Mesenchymal stem cell (in vitro differentiated cells and primary cell): ENCODE measurements at regions not wholly inside any gene's neighbourhood (a gene's known extent, or its start where the extent isn't known, plus 50 kb on each side); places are given as distances from the start of the nearest gene placed in this dataset.

Experiments used
- DNase-seq: peaks from one replicate; pipeline ENCODE4 v3.0.0-alpha.2; 2013
- H2AFZ ChIP-seq: one replicate; pipeline ENCODE4 v1.6.1; 2013; ENCODE audit warnings: low read depth, mild to moderate bottlenecking, control low read depth, inconsistent platforms, low read length, moderate library complexity
- H2AK5ac ChIP-seq: 2 replicates; pipeline ENCODE4 v1.6.1; 2013; ENCODE audit warnings: low read length, moderate library complexity, mild to moderate bottlenecking, inconsistent platforms; ENCODE audit not compliant: severe bottlenecking
- H2BK120ac ChIP-seq: one replicate; pipeline ENCODE4 v1.6.1; 2013; ENCODE audit warnings: low read depth, mild to moderate bottlenecking, inconsistent platforms, low read length, moderate library complexity
- H2BK12ac ChIP-seq, 2 experiments: one replicate each; pipeline ENCODE4 v1.6.1; 2013; ENCODE audit warnings: inconsistent platforms in 2 of 2, low read length in 2 of 2, mild to moderate bottlenecking in 2 of 2, moderate library complexity in 2 of 2, control low read depth in 1 of 2
- H2BK15ac ChIP-seq: one replicate; pipeline ENCODE4 v1.6.1; 2013; ENCODE audit warnings: mild to moderate bottlenecking, low read depth, inconsistent platforms; ENCODE audit not compliant: poor library complexity, severe bottlenecking
- H2BK5ac ChIP-seq: 2 replicates; pipeline ENCODE4 v1.6.1; 2013; ENCODE audit warnings: low read depth, mild to moderate bottlenecking, low read length, control low read depth, inconsistent platforms; ENCODE audit not compliant: poor library complexity, severe bottlenecking
- H3K14ac ChIP-seq, 2 experiments: one replicate each; pipeline ENCODE4 v1.6.1; 2013; ENCODE audit warnings: inconsistent platforms in 2 of 2, low read length in 2 of 2, control low read depth in 1 of 2, mild to moderate bottlenecking in 1 of 2, moderate library complexity in 1 of 2
- H3K18ac ChIP-seq, 2 experiments: one replicate each; pipeline ENCODE4 v1.6.1; 2013; ENCODE audit warnings: inconsistent platforms in 2 of 2, low read length in 2 of 2, control low read depth in 1 of 2, low read depth in 1 of 2, mild to moderate bottlenecking in 1 of 2
- H3K23ac ChIP-seq, 2 experiments: one replicate each; pipeline ENCODE4 v1.6.1; 2013; ENCODE audit warnings: inconsistent platforms in 2 of 2, low read length in 2 of 2, mild to moderate bottlenecking in 2 of 2, moderate library complexity in 2 of 2, control low read depth in 1 of 2
- H3K27ac ChIP-seq: 2 replicates; pipeline ENCODE4 v1.5.1; 2013; ENCODE audit warnings: mild to moderate bottlenecking, moderate library complexity, low read length, control low read depth, inconsistent platforms; ENCODE audit not compliant: poor library complexity, severe bottlenecking
- H3K27me3 ChIP-seq, 2 experiments: 2 replicates each; pipeline versions ENCODE4 v1.6.1 to v1.7.0; 2013; ENCODE audit warnings: low read length in 2 of 2, mild to moderate bottlenecking in 2 of 2, moderate library complexity in 2 of 2, control low read depth in 1 of 2, inconsistent platforms in 1 of 2; ENCODE audit not compliant: control insufficient read depth in 1 of 2, insufficient read depth in 1 of 2
- H3K36me3 ChIP-seq, 2 experiments: 2 replicates each; pipeline versions ENCODE4 v1.6.1 to v1.7.0; 2013; ENCODE audit warnings: low read length in 2 of 2, control low read depth in 1 of 2, inconsistent platforms in 1 of 2, low read depth in 1 of 2, mild to moderate bottlenecking in 1 of 2; ENCODE audit not compliant: insufficient read depth in 2 of 2, control insufficient read depth in 1 of 2
- H3K4ac ChIP-seq, 2 experiments: one replicate each; pipeline ENCODE4 v1.6.1; 2013; ENCODE audit warnings: inconsistent platforms in 2 of 2, low read length in 2 of 2, mild to moderate bottlenecking in 2 of 2, moderate library complexity in 2 of 2, control low read depth in 1 of 2, low read depth in 1 of 2
- H3K4me1 ChIP-seq: 2 replicates; pipeline ENCODE4 v1.6.1; 2013; ENCODE audit warnings: low read depth, low read length, control low read depth; ENCODE audit not compliant: control insufficient read depth, insufficient read depth
- H3K4me2 ChIP-seq: 2 replicates; pipeline ENCODE4 v1.6.1; 2013; ENCODE audit warnings: low read length, mild to moderate bottlenecking, inconsistent platforms; ENCODE audit not compliant: poor library complexity, severe bottlenecking
- H3K4me3 ChIP-seq, 2 experiments: 2 replicates each; pipeline versions ENCODE4 v1.5.1 to v1.7.0; 2013; ENCODE audit warnings: low read length in 2 of 2, mild to moderate bottlenecking in 2 of 2, control low read depth in 1 of 2, low read depth in 1 of 2; ENCODE audit not compliant: insufficient read depth in 1 of 2
- H3K79me1 ChIP-seq: replicated peaks from 2 replicates; pipeline ENCODE4 v1.6.1; 2013; ENCODE audit warnings: mild to moderate bottlenecking, control low read depth, low read length, inconsistent platforms; ENCODE audit not compliant: poor library complexity, severe bottlenecking
- H3K9ac ChIP-seq: 2 replicates; pipeline ENCODE4 v1.7.0; 2013; ENCODE audit warnings: mild to moderate bottlenecking, low read length, moderate library complexity
- H3K9me3 ChIP-seq: 2 replicates; pipeline ENCODE4 v1.7.0; 2013; ENCODE audit warnings: mild to moderate bottlenecking, low read length; ENCODE audit not compliant: control insufficient read depth
- H4K8ac ChIP-seq: one replicate; pipeline ENCODE4 v1.6.1; 2013; ENCODE audit warnings: inconsistent platforms, mild to moderate bottlenecking, low read length, moderate library complexity
- H4K91ac ChIP-seq: one replicate; pipeline ENCODE4 v1.6.1; 2013; ENCODE audit warnings: mild to moderate bottlenecking, low read length, inconsistent platforms
- WGBS: methylation state at CpG from one replicate; pipeline ENCODE4 v1.1.7; 2013; ENCODE audit warnings: mixed read lengths; 5-methylcytosine and 5-hydroxymethylcytosine counted together

- no peak overlapping the region for H2BK15ac ChIP-seq
- no peak overlapping the region for H2AFZ ChIP-seq
- no peaks in the 10 kb centered on the region for H3K9me3 ChIP-seq
- H2BK120ac ChIP-seq, result no peak overlapping the region
- H3K4me3 ChIP-seq, result no peak overlapping the region
- H3K27ac ChIP-seq, result no peak overlapping the region
- peak overlapping the region; percentile 15 for H2AK5ac ChIP-seq
- H2BK5ac ChIP-seq, result no peak overlapping the region
- H3K18ac ChIP-seq, result peak overlapping the region in 1 of 2 experiments; percentile 41
- H3K79me1 ChIP-seq, result no peaks in the 10 kb centered on the region
- H4K91ac ChIP-seq, result no peak overlapping the region
- H3K23ac ChIP-seq, result no peak overlapping the region
- no peak overlapping the region for H2BK12ac ChIP-seq
- H4K8ac ChIP-seq, result peak overlapping the region; percentile 71
- WGBS, result 100% methylated on average over 3 of the region's 3 CpGs
- no peak overlapping the region for H3K4me2 ChIP-seq
- H3K4me1 ChIP-seq, result peaks cover 3% of the 10 kb centered on the region
- DNase-seq, result no peak
- no peaks in the 10 kb centered on the region for H3K36me3 ChIP-seq
- no peaks in the 10 kb centered on the region for H3K27me3 ChIP-seq
- H3K4ac ChIP-seq, result no peak overlapping the region
- no peak overlapping the region for H3K14ac ChIP-seq
- H3K9ac ChIP-seq, result no peak overlapping the region
These were observed 64.1 kb upstream of the ZNF608 start for GRCh38 chr5:124810396-124811006.

GRCh38 chr5:124812771-124813358 lies 66.4 kb upstream of the ZNF608 start:
- Histone ChIP-seq H3K4ac (no peak overlapping the region), H4K91ac (no peak overlapping the region), H3K79me1 (no peaks in the 10 kb centered on the region), H3K9me3 (no peaks in the 10 kb centered on the region), H3K4me2 (no peak overlapping the region), H3K4me3 (no peak overlapping the region), H3K9ac (no peak overlapping the region), H3K4me1 (no peaks in the 10 kb centered on the region), H3K27ac (no peak overlapping the region), H2BK12ac (peak overlapping the region in 1 of 2 experiments; percentile 42), H3K18ac (peak overlapping the region in 1 of 2 experiments; percentile 21), H3K23ac (no peak overlapping the region), H2AFZ (no peak overlapping the region), H3K14ac (no peak overlapping the region), H2AK5ac (no peak overlapping the region), H2BK5ac (no peak overlapping the region), H2BK15ac (no peak overlapping the region), H2BK120ac (no peak overlapping the region), H3K36me3 (no peaks in the 10 kb centered on the region), H4K8ac (no peak overlapping the region), H3K27me3 (peaks cover 0 to 3% of the 10 kb centered on the region in 2 experiments)
- no peak for DNase-seq
- 99% methylated on average over 4 of the region's 5 CpGs for WGBS

GRCh38 chr5:124816381-124816780 lies 69.9 kb upstream of the ZNF608 start:
- WGBS, result 79% methylated on average over 7 of the region's 7 CpGs
- H3K23ac ChIP-seq, result no peak overlapping the region
- H2BK120ac ChIP-seq, result no peak overlapping the region
- H3K18ac ChIP-seq, result no peak overlapping the region
- H2BK5ac ChIP-seq, result no peak overlapping the region
- H2AK5ac ChIP-seq, result no peak overlapping the region
- H3K27ac ChIP-seq, result no peak overlapping the region
- no peak overlapping the region for H3K4me2 ChIP-seq
- no peak overlapping the region for H3K9ac ChIP-seq
- H2AFZ ChIP-seq, result no peak overlapping the region
- H2BK15ac ChIP-seq, result no peak overlapping the region
- no peaks in the 10 kb centered on the region for H3K79me1 ChIP-seq
- peaks cover 0 to 3% of the 10 kb centered on the region in 2 experiments for H3K27me3 ChIP-seq
- no peaks in the 10 kb centered on the region for H3K36me3 ChIP-seq
- no peak overlapping the region for H4K8ac ChIP-seq
- no peak overlapping the region for H3K4me3 ChIP-seq
- H3K4me1 ChIP-seq, result no peaks in the 10 kb centered on the region
- no peak overlapping the region for H3K4ac ChIP-seq
- no peak for DNase-seq
- no peak overlapping the region for H2BK12ac ChIP-seq
- no peaks in the 10 kb centered on the region for H3K9me3 ChIP-seq
- no peak overlapping the region for H3K14ac ChIP-seq
- no peak overlapping the region for H4K91ac ChIP-seq

- Histone ChIP-seq H3K23ac (no peak overlapping the region), H3K27me3 (peaks cover 0 to 3% of the 10 kb centered on the region in 2 experiments), H4K8ac (no peak overlapping the region), H3K9ac (no peak overlapping the region), H2BK12ac (no peak overlapping the region), H2AFZ (no peak overlapping the region), H3K27ac (no peak overlapping the region), H3K4me2 (no peak overlapping the region), H3K18ac (no peak overlapping the region), H3K79me1 (no peaks in the 10 kb centered on the region), H2BK5ac (no peak overlapping the region), H2AK5ac (no peak overlapping the region), H4K91ac (no peak overlapping the region), H3K4me3 (no peak overlapping the region), H3K9me3 (no peaks in the 10 kb centered on the region), H3K4ac (no peak overlapping the region), H3K14ac (no peak overlapping the region), H2BK120ac (no peak overlapping the region), H3K4me1 (no peaks in the 10 kb centered on the region), H2BK15ac (no peak overlapping the region), H3K36me3 (no peaks in the 10 kb centered on the region)
- DNase-seq, result no peak
- WGBS, result 75% methylated on average over 2 of the region's 3 CpGs
These were observed 72.8 kb upstream of the ZNF608 start for GRCh38 chr5:124819201-124819600.
